HepG2 (cell line): ENCODE measurements at regions not wholly inside any gene's neighbourhood (a gene's known extent, or its start where the extent isn't known, plus 50 kb on each side); places are given as distances from the start of the nearest gene placed in this dataset.
A peak's percentile ranks its signal among the peaks of the same experiment; 100 is the strongest.

Experiments
- AHR ChIP-seq: IDR thresholded peaks from 2 replicates; pipeline ENCODE4 v1.6.1; 2018; ENCODE audit warnings: missing genetic modification reagents, missing compliant biosample characterization
- FOXP4 ChIP-seq: sonication (generic); formaldehyde crosslinking; IDR thresholded peaks from 2 replicates; pipeline ENCODE4 v1.4.0; 2020; ENCODE audit warnings: missing genetic modification reagents
- HNRNPK ChIP-seq: fragments of 200-400 bp; formaldehyde crosslinking; IDR thresholded peaks from 2 replicates; pipeline ENCODE4 v1.6.1; 2018; ENCODE audit warnings: low read length, low read depth, moderate library complexity, mild to moderate bottlenecking; ENCODE audit not compliant: poor library complexity, severe bottlenecking
- IKZF4 ChIP-seq: sonication (generic); formaldehyde crosslinking; IDR thresholded peaks from 2 replicates; pipeline ENCODE4 v1.5.1; 2020; ENCODE audit warnings: borderline replicate concordance, mild to moderate bottlenecking, low read depth, missing genetic modification reagents; ENCODE audit errors: not compliant biosample characterization
- KLF16 ChIP-seq, 2 experiments: sonication (generic) in 1 of 2; formaldehyde crosslinking in 1 of 2; IDR thresholded peaks; 2 replicates each; pipeline versions ENCODE4 v1.6.1 to v1.8.0; 2016 to 2023; ENCODE audit warnings: missing genetic modification reagents in 2 of 2, missing compliant biosample characterization in 1 of 2
- KMT2B ChIP-seq: IDR thresholded peaks from 2 replicates; pipeline ENCODE4 v1.6.1; 2016; ENCODE audit warnings: missing genetic modification reagents, missing compliant biosample characterization
- MATR3 ChIP-seq: sonication (generic); formaldehyde crosslinking; IDR thresholded peaks from 2 replicates; pipeline ENCODE4 v1.4.0; 2020; ENCODE audit warnings: missing genetic modification reagents
- MED8 ChIP-seq: sonication (generic); formaldehyde crosslinking; IDR thresholded peaks from 2 replicates; pipeline ENCODE4 v1.8.1; 2023; ENCODE audit warnings: mild to moderate bottlenecking, missing genetic modification reagents; ENCODE audit not compliant: insufficient replicate concordance
- RELA ChIP-seq: sonication (generic); formaldehyde crosslinking; IDR thresholded peaks from 2 replicates; pipeline ENCODE4 v1.4.0; 2020; ENCODE audit warnings: missing genetic modification reagents
- RFXAP ChIP-seq: sonication (generic); formaldehyde crosslinking; IDR thresholded peaks from 2 replicates; pipeline ENCODE4 v1.4.0; 2020; ENCODE audit warnings: missing genetic modification reagents, borderline replicate concordance
- SMAD1 ChIP-seq: sonication (generic); formaldehyde crosslinking; IDR thresholded peaks from 2 replicates; pipeline ENCODE4 v1.4.0; 2020; ENCODE audit warnings: missing genetic modification reagents, low read depth, mild to moderate bottlenecking, borderline replicate concordance
- TCF7 ChIP-seq: sonication (generic); IDR thresholded peaks from 2 replicates; pipeline ENCODE4 v1.6.1; 2016; ENCODE audit warnings: antibody characterized with exemption, low read depth
- ZBTB39 ChIP-seq: sonication (generic); formaldehyde crosslinking; IDR thresholded peaks from 2 replicates; pipeline ENCODE4 v1.5.0; 2020; ENCODE audit warnings: missing genetic modification reagents
- ZNF138 ChIP-seq: sonication (generic); formaldehyde crosslinking; IDR thresholded peaks from 2 replicates; pipeline ENCODE4 v1.5.0; 2020; ENCODE audit warnings: mild to moderate bottlenecking, low read depth, missing genetic modification reagents
- ZNF30 ChIP-seq: sonication (generic); formaldehyde crosslinking; IDR thresholded peaks from 2 replicates; pipeline ENCODE4 v1.5.0; 2020; ENCODE audit warnings: mild to moderate bottlenecking, missing genetic modification reagents
- ZNF460 ChIP-seq: sonication (generic); formaldehyde crosslinking; IDR thresholded peaks from 2 replicates; pipeline ENCODE4 v1.5.1; 2020; ENCODE audit warnings: missing genetic modification reagents, mild to moderate bottlenecking, borderline replicate concordance
- ZNF557 ChIP-seq: sonication (generic); formaldehyde crosslinking; IDR thresholded peaks from 2 replicates; pipeline ENCODE4 v1.4.0; 2020; ENCODE audit warnings: missing genetic modification reagents
- ZNF572 ChIP-seq: sonication (generic); formaldehyde crosslinking; IDR thresholded peaks from 2 replicates; pipeline ENCODE4 v1.5.1; 2020; ENCODE audit warnings: mild to moderate bottlenecking, missing genetic modification reagents
- ZNF597 ChIP-seq: sonication (generic); formaldehyde crosslinking; IDR thresholded peaks from 2 replicates; pipeline ENCODE4 v1.5.0; 2020; ENCODE audit warnings: missing genetic modification reagents
- ZNF749 ChIP-seq: sonication (generic); formaldehyde crosslinking; IDR thresholded peaks from 2 replicates; pipeline ENCODE4 v1.8.0; 2022; ENCODE audit warnings: mild to moderate bottlenecking, missing genetic modification reagents, moderate library complexity, borderline replicate concordance
- ZNF781 ChIP-seq: sonication (generic); formaldehyde crosslinking; IDR thresholded peaks from 2 replicates; pipeline ENCODE4 v1.5.1; 2020; ENCODE audit warnings: borderline replicate concordance, mild to moderate bottlenecking, missing genetic modification reagents; ENCODE audit errors: not compliant biosample characterization
- ZUFSP ChIP-seq: sonication (generic); formaldehyde crosslinking; IDR thresholded peaks from 2 replicates; pipeline ENCODE4 v1.9.0; 2021; ENCODE audit warnings: missing genetic modification reagents, mild to moderate bottlenecking, borderline replicate concordance

- TF ChIP-seq FOXP4 (CRISPR knock-in tag) (peak; percentile 74; the same call in 1 of the 2 replicates), SMAD1 (no peak; the same call in 1 of the 2 replicates), ZNF30 (CRISPR knock-in tag) (no peak), ZNF749 (peak; percentile 61; the same call in 1 of the 2 replicates), MATR3 (CRISPR knock-in tag) (no peak), ZNF557 (peak; percentile 89), RFXAP (CRISPR knock-in tag) (peak; percentile 58; the same call in 1 of the 2 replicates), KMT2B (CRISPR knock-in tag) (peak; percentile 44; the same call in 1 of the 2 replicates), TCF7 (peak; percentile 87), ZNF572 (CRISPR knock-in tag) (no peak), MED8 (CRISPR knock-in tag) (no peak), AHR (CRISPR knock-in tag) (no peak), HNRNPK (no peak), KLF16 (CRISPR knock-in tag; IDR thresholded peaks at IDR 0.05) (peak in 1 of 2 experiments; percentile 65; a peak in 1 of 4 replicates), ZNF460 (CRISPR knock-in tag) (no peak; the same call in 1 of the 2 replicates), ZUFSP (no peak), ZNF781 (CRISPR knock-in tag) (peak; percentile 84), ZNF138 (CRISPR knock-in tag) (no peak), ZNF597 (CRISPR knock-in tag) (no peak), RELA (CRISPR knock-in tag) (no peak), ZBTB39 (CRISPR knock-in tag) (no peak), IKZF4 (CRISPR knock-in tag) (no peak)
These were observed 401.8 kb downstream of the SRGAP2C start (continued) for GRCh38 chr1:121586369-121587229.
